MCF 10A (cell line): ENCODE measurements at regions not wholly inside any gene's neighbourhood (a gene's known extent, or its start where the extent isn't known, plus 50 kb on each side); places are given as distances from the start of the nearest gene placed in this dataset.

Source experiments
- BruUV-seq: library from RNA; stranded (reverse); fragments of 400-500 nt; replicated peaks from 2 replicates; lab custom pipeline; 2021; lab: Mats Ljungman, UMichigan
- CTCF ChIA-PET: fragments of 300-600 bp; sonication (Branson Sonifier 250); formaldehyde crosslinking; extraction: SDS; loops from one replicate; lab custom pipeline; 2021; ENCODE audit warnings: antibody characterized with exemption, inconsistent platforms; lab: Yijun Ruan, JAX
- POLR2A ChIA-PET: fragments of 300-600, 350-650 bp; sonication (Branson Sonifier 250); formaldehyde crosslinking; extraction: SDS; loops from one replicate; lab custom pipeline; 2020; ENCODE audit warnings: antibody characterized with exemption, inconsistent platforms; lab: Yijun Ruan, JAX
- DNase-seq: peaks from one replicate; pipeline ENCODE4 v3.0.0-alpha.2; 2018; ENCODE audit not compliant: unreplicated experiment
- H3K27ac Mint-ChIP-seq: one replicate; pipeline ENCODE4 v1.8.0; 2022; ENCODE audit warnings: mild to moderate bottlenecking, low read depth, mixed read lengths; ENCODE audit not compliant: unreplicated experiment
- H3K27me3 Mint-ChIP-seq: one replicate; pipeline ENCODE4 v1.8.0; 2022; ENCODE audit warnings: mixed read lengths; ENCODE audit not compliant: insufficient read depth, unreplicated experiment
- H3K36me3 Mint-ChIP-seq: one replicate; pipeline ENCODE4 v1.8.0; 2022; ENCODE audit warnings: mild to moderate bottlenecking, moderate library complexity, mixed read lengths; ENCODE audit not compliant: insufficient read depth, unreplicated experiment
- H3K4me1 Mint-ChIP-seq: one replicate; pipeline ENCODE4 v1.8.0; 2022; ENCODE audit warnings: mixed read lengths; ENCODE audit not compliant: insufficient read depth, unreplicated experiment
- H3K4me3 Mint-ChIP-seq: one replicate; pipeline ENCODE4 v1.8.0; 2022; ENCODE audit warnings: mild to moderate bottlenecking, moderate library complexity, mixed read lengths; ENCODE audit not compliant: unreplicated experiment
- H3K9me3 Mint-ChIP-seq: one replicate; pipeline ENCODE4 v1.8.0; 2022; ENCODE audit warnings: mixed read lengths; ENCODE audit not compliant: unreplicated experiment
- CTCF ChIP-seq: fragments of 200-600 bp; IDR thresholded peaks from one replicate; pipeline ENCODE4 v1.8.0; 2022; ENCODE audit warnings: antibody characterized with exemption, mild to moderate bottlenecking; ENCODE audit not compliant: unreplicated experiment
- intact Hi-C: fragments of 100-400 bp; cut with micrococcal nuclease; formaldehyde crosslinking; loops from 2 replicates; pipeline ENCODE4 v1.14.1; 2022

GRCh38 chr2:22787745-22788144, 597.2 kb upstream of the KLHL29 start:
- H3K9me3 Mint-ChIP-seq = no peaks in the 10 kb centered on the region
- TF ChIP-seq CTCF = no peak
- no TSS peak for BruUV-seq
- no peak overlapping the region for H3K4me3 Mint-ChIP-seq
- ChIA-PET CTCF (no interaction called here), POLR2A (no interaction called here)
- DNase-seq = no peak
- no peak overlapping the region for H3K27ac Mint-ChIP-seq
- H3K36me3 Mint-ChIP-seq = no peaks in the 10 kb centered on the region
- intact Hi-C loops = no loop called here
- no peaks in the 10 kb centered on the region for H3K27me3 Mint-ChIP-seq
- no peaks in the 10 kb centered on the region for H3K4me1 Mint-ChIP-seq

GRCh38 chr2:22788749-22789327, 596.1 kb upstream of the KLHL29 start:
- ChIA-PET POLR2A (no interaction called here), CTCF (no interaction called here)
- BruUV-seq = no TSS peak
- H3K27me3 Mint-ChIP-seq = no peaks in the 10 kb centered on the region
- no peaks in the 10 kb centered on the region for H3K4me1 Mint-ChIP-seq
- DNase-seq = no peak
- no peaks in the 10 kb centered on the region for H3K36me3 Mint-ChIP-seq
- H3K4me3 Mint-ChIP-seq = no peak overlapping the region
- TF ChIP-seq CTCF = no peak
- H3K9me3 Mint-ChIP-seq = no peaks in the 10 kb centered on the region
- intact Hi-C loops = no loop called here
- H3K27ac Mint-ChIP-seq = no peak overlapping the region

DNA sequence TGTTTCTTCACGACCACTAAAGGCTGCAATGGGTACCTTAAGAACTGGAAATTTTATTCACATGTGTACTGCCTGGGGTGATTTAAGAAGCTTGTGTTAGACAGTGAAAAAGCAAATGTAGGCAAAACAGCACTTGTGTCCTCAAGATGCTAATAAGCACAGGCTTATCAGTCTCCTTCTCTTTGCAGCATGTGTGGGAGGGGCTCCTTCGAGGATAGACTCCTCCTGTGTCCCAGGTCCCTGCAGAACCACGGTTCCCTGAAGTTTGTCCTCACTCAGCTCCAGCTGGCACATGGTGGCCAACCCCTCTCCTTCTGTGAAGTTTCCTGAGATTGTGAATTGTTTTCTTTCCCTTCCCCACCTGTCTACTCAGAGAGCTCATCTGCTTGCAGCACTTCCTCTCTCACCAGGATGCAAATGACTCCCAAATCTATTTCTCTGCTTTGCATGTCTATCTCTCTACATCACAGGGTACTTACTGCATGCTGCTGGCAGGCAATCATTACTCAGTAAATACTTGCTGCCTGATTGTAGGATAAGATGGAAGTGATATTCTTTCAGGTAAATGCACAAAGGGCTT, 589.6 kb upstream of the KLHL29 start:
- Mint-ChIP-seq H3K4me3 (no peak overlapping the region), H3K36me3 (no peaks in the 10 kb centered on the region), H3K4me1 (no peaks in the 10 kb centered on the region), H3K9me3 (no peaks in the 10 kb centered on the region), H3K27me3 (no peaks in the 10 kb centered on the region), H3K27ac (no peak overlapping the region)
- BruUV-seq = no TSS peak
- ChIA-PET CTCF (no interaction called here), POLR2A (no interaction called here)
- TF ChIP-seq CTCF = no peak
- intact Hi-C loops = no loop called here
- DNase-seq = no peak

DNA sequence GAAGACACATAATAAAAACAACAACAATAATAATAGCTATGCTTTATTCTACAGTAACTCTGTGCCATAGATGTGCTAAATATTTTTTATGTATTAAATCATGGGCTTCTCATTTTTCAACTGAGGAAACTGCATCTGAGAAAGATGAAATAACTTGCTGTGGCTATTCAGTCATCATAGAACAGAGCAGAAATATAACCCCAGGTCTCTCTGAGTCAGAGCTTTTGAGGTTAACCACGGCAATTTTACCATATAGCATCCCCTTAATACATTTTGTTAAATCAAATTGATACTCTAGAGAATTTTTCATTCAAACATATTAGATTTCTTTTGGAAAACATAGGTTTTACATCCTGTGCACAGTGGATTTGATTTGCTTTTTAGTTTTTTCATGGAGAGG, 586.6 kb upstream of the KLHL29 start:
- no TSS peak for BruUV-seq
- intact Hi-C loops = no loop called here
- Mint-ChIP-seq H3K4me3 (no peak overlapping the region), H3K4me1 (no peaks in the 10 kb centered on the region), H3K27ac (no peak overlapping the region), H3K36me3 (no peaks in the 10 kb centered on the region), H3K9me3 (no peaks in the 10 kb centered on the region), H3K27me3 (no peaks in the 10 kb centered on the region)
- TF ChIP-seq CTCF = no peak
- CTCF ChIA-PET = interaction anchor here (0.9 kb wide), 1 partner anchor 16 kb away, joined by 3 read pairs; no protein-coding TSS in a partner anchor
- POLR2A ChIA-PET = no interaction called here
- no peak for DNase-seq
